ENCODE measurements at regions not wholly inside any gene's neighbourhood (a gene's known extent, or its start where the extent isn't known, plus 50 kb on each side); places are given as distances from the start of the nearest gene placed in this dataset.

DNA sequence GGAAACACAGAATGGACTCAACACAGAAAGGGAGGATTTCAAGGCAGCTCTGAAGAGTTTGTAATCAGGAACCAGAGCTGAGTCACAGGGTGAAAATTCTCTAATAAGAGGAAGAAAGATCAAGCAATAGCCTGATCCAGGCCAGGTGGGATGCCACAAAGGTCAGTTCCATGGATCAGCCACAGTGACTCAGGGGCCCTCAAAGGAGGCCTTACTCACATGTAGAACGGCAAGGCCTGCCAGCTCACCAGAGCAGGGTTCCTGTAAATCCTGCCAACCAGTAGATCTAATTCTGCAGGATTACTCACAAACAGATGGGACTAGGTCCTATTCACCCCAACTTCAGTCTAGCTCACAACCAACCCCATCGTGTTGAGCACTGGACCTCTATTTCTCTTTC lies 78.3 kb upstream of the PPP2R3A start:
- TF ChIP-seq CTCF (conservative IDR thresholded peaks at IDR 0.05; ENCODE audit: low read depth, low read length): no peak
- no peak overlapping the region for H3K4me3 ChIP-seq (ENCODE audit: low read length)
- DNase-seq (ENCODE audit: low read depth): peak; percentile 13

DNA sequence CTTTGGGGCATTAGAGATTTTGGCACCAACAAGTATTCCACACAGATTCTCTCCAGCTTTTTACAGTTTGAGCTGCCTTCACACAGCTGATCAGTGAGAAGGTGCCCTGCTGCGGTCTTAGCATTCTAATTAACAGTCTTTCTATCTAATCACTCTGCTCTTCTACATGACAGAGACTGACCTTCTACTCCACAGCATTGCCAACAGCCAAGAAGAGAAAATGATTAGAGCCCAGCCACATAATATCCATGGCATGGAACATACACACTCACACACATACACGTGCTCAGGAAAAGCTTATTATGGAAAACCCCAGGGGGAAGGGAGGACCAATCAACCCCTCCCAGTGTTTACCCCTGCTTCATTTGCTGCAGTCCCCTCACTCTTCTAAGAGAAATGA lies 76.1 kb upstream of the PPP2R3A start:
- no peak overlapping the region for H3K4me3 ChIP-seq (ENCODE audit: low read length)
- TF ChIP-seq CTCF (conservative IDR thresholded peaks at IDR 0.05; ENCODE audit: low read depth, low read length): no peak
- DNase-seq (ENCODE audit: low read depth): no peak

DNA sequence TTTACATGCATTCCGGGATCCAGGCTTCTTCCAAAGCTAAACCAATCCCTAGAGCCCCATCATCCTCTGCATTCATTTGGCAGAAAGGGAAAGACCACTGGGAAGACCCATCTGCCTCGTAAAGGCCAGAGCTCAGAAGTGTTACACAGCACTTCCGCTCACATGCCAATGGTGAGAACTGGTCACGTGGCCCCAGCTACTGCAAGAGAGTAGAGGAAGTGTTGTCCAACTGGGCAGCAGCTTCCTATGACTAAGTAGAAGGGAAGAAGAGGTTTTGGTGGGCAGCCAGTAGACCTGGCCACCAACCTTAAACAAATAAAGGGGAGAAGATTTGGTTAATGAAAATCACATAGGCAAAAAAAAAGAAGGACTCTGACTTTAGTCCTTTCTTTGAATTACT lies 74.4 kb upstream of the PPP2R3A start:
- TF ChIP-seq CTCF (conservative IDR thresholded peaks at IDR 0.05; ENCODE audit: low read depth, low read length): no peak
- no peak overlapping the region for H3K4me3 ChIP-seq (ENCODE audit: low read length)
- no peak for DNase-seq (ENCODE audit: low read depth)

DNA sequence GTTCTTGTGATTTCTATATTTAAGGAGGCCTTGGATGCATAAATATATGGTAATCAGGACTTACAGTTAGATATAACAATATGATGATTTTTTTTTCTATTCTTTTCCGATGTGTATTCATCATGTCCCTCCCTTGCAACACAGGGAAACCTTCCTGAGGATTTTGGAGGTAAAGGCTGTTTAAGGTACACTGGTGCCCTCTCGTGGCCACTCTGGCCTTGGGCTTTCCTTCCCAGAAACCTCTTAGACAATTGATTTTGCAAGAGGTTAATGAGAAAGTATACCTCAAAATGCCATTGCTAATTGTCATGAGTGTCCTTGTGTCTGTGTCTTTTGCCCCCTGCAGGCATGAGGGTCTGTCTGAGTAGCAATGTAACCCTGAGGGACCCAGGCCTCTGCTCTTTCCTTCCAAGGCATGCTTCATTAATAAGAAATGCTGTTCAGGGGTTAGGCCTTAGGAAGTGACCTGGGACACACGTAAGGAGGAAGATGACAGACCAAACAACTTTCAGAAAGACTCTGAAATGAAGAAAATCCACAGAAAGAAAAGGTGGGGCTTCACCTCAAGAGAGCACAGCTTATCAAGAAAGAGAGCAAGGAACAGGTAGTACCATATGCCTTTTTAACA lies 70.3 kb upstream of the PPP2R3A start:
- TF ChIP-seq CTCF (conservative IDR thresholded peaks at IDR 0.05; ENCODE audit: low read depth, low read length): peak; percentile 94
- DNase-seq (ENCODE audit: low read depth): no peak
- H3K4me3 ChIP-seq (ENCODE audit: low read length): no peak overlapping the region

DNA sequence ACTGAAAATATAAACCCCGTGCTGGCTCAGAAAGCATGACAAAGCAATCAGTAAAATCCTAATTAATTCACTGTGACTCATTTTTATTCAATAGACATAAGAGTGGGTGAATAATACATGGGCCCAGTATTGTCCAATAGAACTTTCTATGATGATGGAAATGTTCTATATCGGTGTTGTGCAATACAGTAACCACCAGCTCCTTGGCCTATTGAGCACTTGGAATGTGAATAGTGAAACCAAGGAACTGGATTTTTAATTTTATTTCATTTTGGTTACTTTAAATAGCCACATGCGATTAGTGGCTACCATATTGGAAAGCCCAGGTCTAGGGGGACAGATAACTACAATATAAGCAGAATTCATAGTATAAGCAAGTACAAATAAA lies 69.8 kb upstream of the PPP2R3A start:
- TF ChIP-seq CTCF (conservative IDR thresholded peaks at IDR 0.05; ENCODE audit: low read depth, low read length): no peak
- DNase-seq (ENCODE audit: low read depth): no peak
- H3K4me3 ChIP-seq (ENCODE audit: low read length): no peak overlapping the region

- no peak overlapping the region for H3K4me3 ChIP-seq (ENCODE audit: low read length)
- no peak for TF ChIP-seq CTCF (conservative IDR thresholded peaks at IDR 0.05; ENCODE audit: low read depth, low read length)
- no peak for DNase-seq (ENCODE audit: low read depth)
Observed at GRCh38 chr3:135896613-135897012, 68.9 kb upstream of the PPP2R3A start.

- no peak for TF ChIP-seq CTCF (conservative IDR thresholded peaks at IDR 0.05; ENCODE audit: low read depth, low read length)
- DNase-seq (ENCODE audit: low read depth): no peak
Observed at GRCh38 chr3:135897715-135898114, 67.8 kb upstream of the PPP2R3A start.

More at GRCh38 chr3:135897715-135898114, 67.8 kb upstream of the PPP2R3A start:
- H3K4me3 ChIP-seq (ENCODE audit: low read length): no peak overlapping the region

Data from retinal pigment epithelial cell (primary cell).